GM19395 (cell line): ENCODE measurements at regions not wholly inside any gene's neighbourhood (a gene's known extent, or its start where the extent isn't known, plus 50 kb on each side); places are given as distances from the start of the nearest gene placed in this dataset.
A peak's percentile ranks its signal among the peaks of the same experiment; 100 is the strongest.

ENCODE experiments used
- ATAC-seq: cut with Tn5 transposase; IDR thresholded peaks from one replicate; pipeline ENCODE4 v1.9.1; 2021; ENCODE audit warnings: mild to moderate bottlenecking, moderate library complexity; ENCODE audit not compliant: unreplicated experiment

- no peak for ATAC-seq
Observed at GRCh38 chr14:22419620-22420019, 169.4 kb downstream of the DAD1 start.

- peak; percentile 58 for ATAC-seq
Observed at GRCh38 chr14:22418631-22419030, 170.4 kb downstream of the DAD1 start.

GRCh38 chr14:22417914-22418313 is 171.1 kb downstream of the DAD1 start:
- no peak for ATAC-seq

- ATAC-seq, result no peak
Observed at GRCh38 chr14:22416193-22416592, 172.8 kb downstream of the DAD1 start.

GRCh38 chr14:22415605-22415959 is 173.4 kb downstream of the DAD1 start:
- no peak for ATAC-seq

- ATAC-seq, result no peak
Observed at GRCh38 chr14:22414876-22415604, 174.0 kb downstream of the DAD1 start.

- no peak for ATAC-seq
Observed at GRCh38 chr14:22412926-22413411, 176.1 kb downstream of the DAD1 start.

GRCh38 chr14:22411398-22412055 is 177.5 kb downstream of the DAD1 start:
- ATAC-seq, result no peak

GRCh38 chr14:22410497-22410896 is 178.5 kb downstream of the DAD1 start:
- ATAC-seq, result no peak

GRCh38 chr14:22409006-22409405 is 180.0 kb downstream of the DAD1 start:
- ATAC-seq, result no peak

- no peak for ATAC-seq
Observed at GRCh38 chr14:22408547-22408946, 180.5 kb downstream of the DAD1 start.

GRCh38 chr14:22407033-22407432 is 182.0 kb downstream of the DAD1 start:
- no peak for ATAC-seq

- no peak for ATAC-seq
Observed at GRCh38 chr14:22405201-22405600, 183.8 kb downstream of the DAD1 start.

- no peak for ATAC-seq
Observed at GRCh38 chr14:22403296-22403695, 185.7 kb downstream of the DAD1 start.

- no peak for ATAC-seq
Observed at GRCh38 chr14:22400655-22401259, 188.3 kb downstream of the DAD1 start.

GRCh38 chr14:22399776-22400175 is 189.2 kb downstream of the DAD1 start:
- no peak for ATAC-seq

GRCh38 chr14:22397221-22397737 is 191.7 kb downstream of the DAD1 start:
- ATAC-seq, result no peak

GRCh38 chr14:22395803-22396202 is 193.2 kb downstream of the DAD1 start:
- ATAC-seq, result no peak

GRCh38 chr14:22394616-22395015 is 194.4 kb downstream of the DAD1 start:
- ATAC-seq, result no peak

- ATAC-seq, result no peak
Observed at GRCh38 chr14:22393796-22394195, 195.2 kb downstream of the DAD1 start.

- ATAC-seq, result no peak
Observed at GRCh38 chr14:22391908-22392565, 197.0 kb downstream of the DAD1 start.
